Activated CD4-positive, alpha-beta T cell treated with anti-CD3 and anti-CD28 coated beads for 24 hours (primary cell): ENCODE measurements at regions not wholly inside any gene's neighbourhood (a gene's known extent, or its start where the extent isn't known, plus 50 kb on each side); places are given as distances from the start of the nearest gene placed in this dataset.
"Not testable (repeated sequence)": the region's sequence is repeated elsewhere in the genome, so short reads cannot be mapped to it uniquely, and the experiment has no call there.

Experiments
- DNase-seq, 2 donors: peaks; one replicate each; pipeline ENCODE4 v3.0.0-alpha.2; 2020; ENCODE audit warnings: low read depth in 2 of 2

DNA sequence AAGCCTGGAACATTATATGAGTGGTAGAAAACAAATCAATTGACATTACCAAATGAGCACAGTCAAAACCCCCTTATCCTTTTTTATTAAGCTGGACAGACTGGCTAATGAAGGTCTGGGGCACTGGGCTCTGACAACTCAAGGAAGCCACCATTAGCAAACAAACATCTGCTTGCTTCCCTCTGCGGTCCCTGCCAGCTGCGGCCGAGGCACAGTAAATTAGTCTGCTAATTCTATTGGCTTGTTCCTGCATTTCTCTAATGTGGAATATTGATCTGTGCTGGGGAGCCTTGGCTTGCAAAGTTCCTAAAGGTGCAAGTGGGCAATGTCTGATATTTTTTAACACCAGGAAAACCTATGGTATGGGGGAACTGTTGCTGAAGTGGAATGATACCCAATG is 300.3 kb downstream of the MTX2 start:
- DNase-seq, result no peak

DNA sequence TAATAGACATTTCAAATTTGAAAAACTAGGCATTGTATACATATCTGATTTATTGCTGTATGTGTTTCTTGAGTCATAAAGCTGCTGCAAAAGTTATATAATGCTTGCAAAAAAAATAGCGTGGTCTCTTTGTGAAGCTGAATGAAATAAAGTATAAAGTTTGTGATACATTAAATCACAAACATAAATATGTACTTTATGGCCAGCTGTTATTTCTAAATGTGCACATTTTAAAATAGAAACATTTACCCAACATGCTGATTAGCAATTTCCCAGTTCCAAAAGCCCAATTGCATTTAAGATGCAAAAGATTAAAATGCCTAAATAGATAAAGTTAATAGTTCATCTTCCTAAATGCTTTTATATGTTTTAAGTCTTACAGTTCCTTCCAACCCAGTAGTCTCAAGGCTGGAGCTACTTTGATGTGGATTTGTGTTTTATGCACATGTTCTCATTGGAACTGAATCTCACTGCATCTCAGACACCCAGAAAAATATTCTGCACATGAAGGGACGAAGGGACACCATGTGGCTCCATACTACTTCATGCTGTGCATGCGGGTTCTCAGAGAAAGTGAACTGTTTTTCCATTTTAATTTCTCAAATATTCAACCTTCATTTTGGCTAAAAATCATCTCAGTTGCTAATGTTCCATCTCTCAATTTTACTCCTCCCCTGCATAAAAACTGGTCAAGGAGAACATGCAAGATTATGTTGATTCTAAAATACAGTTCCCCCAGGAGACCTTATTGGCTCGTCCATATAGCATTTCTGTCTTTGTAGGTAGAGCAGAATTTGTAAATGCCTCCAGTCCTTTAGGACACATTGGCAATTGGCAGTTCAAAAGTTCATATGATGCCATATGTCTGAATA is 304.6 kb downstream of the MTX2 start:
- DNase-seq, result no peak

DNA sequence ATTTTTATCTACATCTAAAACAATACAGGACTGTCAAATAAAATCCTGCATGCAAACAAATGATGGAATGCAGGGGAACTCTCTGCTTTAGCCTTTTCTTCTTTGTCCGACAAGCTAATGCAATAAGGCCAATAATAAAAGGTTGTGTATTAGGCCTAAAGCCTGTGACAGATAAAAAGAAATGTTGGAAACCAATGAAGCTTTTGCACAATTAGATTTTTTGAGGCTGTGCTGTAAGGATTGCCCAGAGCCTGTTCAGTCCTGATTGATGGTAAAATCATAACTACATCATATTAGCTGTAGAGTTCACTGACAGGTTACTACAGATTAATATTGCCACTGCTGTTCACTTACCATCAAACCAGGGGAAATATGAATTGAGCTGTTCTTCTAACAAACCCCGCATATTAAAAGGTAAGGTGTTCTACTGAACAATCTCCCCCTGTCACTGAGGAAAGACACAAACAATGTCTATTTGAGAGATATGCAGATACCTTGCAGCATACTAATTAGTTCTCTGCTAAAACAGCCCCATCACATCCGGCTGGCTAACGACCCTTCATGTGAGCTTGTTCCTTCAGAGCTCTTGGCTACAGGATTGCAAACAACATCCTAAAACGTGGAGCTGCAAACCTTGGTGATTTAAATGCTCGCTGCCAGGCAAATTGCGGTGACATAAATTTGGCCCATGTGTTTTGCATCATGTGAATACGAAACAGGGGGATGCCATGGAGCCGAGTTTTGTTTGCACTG is 305.4 kb downstream of the MTX2 start:
- no peak for DNase-seq

DNA sequence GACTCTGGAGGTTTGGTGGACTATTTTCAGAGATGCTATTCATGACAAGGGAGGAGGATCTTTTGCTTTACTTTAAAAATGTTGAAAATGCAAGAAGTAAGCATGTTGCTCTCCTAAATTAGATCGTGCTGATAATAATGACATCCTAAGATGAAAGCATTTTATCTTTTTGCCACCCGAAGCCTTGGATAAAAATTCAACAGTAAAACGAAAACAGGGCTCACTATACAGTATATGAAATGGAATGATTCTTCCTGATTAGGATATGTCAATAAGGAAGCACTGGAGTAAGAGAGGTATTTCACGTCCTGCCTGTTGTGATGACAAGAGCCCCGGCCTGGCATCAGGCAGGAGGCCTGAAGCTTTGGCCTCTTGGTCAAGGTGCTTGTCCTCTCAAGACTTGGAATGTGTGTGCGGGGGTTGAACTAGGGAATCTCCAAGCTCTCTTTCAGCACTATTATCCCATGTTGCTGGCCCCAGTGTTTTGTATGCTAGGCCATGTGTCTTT is 306.0 kb downstream of the MTX2 start:
- DNase-seq, result no peak

DNA sequence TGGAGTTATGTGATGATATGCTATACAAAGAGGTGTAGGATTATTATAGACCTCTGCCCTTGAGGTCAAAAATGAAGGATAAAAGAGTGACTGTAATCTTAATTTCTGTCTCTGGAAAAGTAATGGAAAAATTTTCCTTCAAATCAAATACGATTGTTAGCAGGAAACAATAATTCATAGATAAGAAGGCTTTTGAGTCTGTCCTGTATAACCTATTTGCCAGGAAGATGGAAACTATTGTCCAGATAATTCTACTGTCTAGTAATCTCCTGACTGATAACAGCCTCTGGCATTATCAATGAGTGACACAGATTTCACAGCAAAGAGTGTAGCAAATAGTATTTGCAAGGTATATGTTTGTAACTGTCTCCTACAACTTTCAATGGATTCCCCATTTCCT is 307.8 kb downstream of the MTX2 start:
- no peak for DNase-seq

DNA sequence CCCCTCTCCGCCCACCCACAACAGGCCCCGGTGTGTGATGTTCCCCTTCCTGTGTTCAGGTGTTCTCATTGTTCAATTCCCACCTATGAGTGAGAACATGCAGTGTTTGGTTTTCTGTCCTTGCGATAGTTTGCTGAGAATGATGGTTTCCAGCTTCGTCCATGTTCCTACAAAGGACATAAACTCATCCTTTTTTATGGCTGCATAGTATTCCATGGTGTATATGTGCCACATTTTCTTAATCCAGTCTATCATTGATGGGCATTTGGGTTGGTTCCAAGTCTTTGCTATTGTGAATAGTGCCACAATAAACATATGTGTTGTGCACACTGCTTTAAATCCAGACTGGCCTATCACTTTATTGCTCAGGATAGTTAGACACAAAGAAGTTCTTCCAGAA is 309.1 kb downstream of the MTX2 start:
- not testable (repeated sequence) for DNase-seq

DNA sequence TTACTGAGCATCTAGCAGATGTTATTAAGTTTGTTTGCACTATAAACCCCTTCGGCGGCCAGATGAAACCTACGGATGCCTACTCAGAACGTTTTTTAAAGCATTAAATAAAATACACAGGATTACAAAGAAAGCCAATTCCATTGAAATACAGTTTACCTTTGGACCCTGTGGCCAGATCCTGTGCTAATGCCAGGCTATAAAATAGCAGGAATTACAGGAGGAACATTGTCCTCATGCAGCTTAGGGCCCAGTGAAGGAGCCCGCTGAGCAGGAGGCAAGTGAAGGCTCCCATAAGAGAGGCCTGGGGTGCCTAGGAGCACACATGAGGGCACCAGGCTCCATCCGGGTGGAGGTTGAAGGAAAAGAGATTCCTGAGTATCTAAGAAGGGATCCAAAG is 310.4 kb downstream of the MTX2 start:
- no peak for DNase-seq

DNA sequence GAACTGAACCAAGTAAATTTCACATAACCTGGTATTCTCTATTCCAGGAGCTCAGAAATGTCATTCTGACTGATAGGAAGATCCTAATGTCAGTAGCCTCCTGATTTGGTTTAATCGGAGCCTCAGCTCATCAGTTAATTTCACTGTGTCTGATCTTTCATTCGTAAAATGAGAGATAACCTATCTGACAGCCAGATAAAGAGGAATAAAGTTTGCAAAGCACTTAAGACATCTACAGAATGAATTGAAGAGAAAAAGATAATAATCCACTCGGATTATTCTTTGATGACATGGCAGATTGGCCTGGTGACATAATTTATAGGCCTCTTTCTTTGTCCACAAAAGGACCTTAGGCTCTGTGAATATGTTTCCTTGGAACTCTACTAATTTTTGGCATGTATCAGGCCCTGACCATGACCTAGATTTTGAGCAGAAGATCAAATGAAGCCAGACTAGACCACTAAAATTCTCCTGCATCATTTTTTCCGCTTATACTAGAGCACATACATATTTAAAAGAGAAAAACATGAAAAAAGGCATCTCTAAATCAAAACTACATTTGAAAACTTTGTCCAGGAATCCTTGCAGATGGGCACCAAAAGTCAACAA is 312.4 kb downstream of the MTX2 start:
- DNase-seq, result no peak

DNA sequence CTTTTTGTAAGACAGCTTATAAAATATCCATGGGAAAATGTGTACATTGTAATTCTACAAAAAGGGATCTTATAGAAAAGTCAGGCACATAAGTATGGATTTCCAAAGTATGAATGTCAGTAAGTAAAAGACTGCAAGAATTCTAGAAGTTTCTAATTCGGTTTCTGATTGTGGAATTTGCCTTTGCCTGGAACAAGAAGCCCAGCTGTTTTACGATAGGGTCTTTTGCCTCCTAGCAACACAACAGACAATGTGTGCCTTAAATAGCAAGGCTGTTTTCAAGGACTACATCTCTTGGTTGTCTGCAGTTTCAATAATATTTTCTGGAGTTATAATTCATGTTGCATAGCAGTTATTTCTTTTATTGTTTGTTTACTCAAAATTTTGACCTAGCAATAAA is 312.9 kb downstream of the MTX2 start:
- no peak for DNase-seq

DNA sequence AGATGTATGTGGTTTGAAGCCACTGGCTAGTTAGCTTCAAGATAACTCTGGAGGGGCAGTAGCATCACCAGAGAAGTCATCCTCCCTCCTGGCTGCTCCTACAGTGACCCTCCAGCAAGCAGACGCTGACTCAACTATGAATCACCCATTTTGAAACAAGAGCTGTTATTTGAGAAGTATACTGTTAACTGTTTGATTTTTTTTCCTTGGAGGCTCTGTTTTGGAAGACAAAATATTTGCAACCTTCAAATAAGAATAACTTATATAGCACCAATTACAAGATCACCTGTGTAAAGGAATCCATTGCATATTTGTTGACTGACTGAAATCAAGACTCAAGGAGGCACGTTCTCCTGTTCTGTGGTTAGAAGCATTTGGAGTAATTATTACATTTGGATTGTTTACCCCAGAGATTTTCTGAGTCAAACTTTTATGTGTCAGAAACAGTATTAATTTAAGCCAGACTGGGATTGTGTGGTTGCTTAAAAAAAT is 313.8 kb downstream of the MTX2 start:
- DNase-seq, result no peak

DNA sequence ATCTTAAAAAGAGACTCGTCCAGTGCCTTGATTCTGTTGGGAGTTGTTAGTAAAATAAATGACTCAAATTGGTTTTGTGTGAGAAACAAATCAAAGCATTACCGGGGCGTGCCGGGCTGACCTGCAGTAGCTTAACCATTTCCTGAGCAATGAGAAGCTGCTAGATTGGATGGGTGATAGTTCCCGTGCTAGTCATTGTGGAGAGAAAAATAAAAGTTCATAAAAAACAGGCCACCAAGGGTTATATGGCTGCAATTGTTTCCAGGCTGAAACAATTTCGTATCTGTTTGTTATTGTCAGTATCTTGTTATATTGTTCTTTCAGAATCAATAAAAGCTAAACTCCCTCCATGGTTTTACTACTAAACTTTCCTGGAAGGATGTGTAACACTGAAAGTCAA is 314.4 kb downstream of the MTX2 start:
- DNase-seq, result no peak

DNA sequence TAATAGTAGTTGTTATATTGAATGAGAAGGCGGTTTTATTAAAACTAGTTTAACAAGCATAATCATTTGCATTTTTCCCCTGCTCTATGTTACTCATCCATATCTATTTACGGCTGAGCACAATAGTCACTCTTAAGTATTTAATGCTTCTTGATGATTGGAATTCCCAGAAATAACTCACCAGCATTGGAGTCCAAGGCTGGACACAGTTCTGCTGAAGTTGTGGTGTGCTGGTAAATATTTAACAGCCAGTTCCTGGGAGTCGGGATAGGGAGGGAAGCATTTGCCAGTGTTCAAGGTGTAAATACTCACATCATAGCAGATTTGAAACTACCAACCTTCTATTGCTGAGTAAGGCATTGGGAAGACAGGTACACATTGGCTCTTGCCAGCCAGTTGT is 315.1 kb downstream of the MTX2 start:
- DNase-seq, result no peak

DNA sequence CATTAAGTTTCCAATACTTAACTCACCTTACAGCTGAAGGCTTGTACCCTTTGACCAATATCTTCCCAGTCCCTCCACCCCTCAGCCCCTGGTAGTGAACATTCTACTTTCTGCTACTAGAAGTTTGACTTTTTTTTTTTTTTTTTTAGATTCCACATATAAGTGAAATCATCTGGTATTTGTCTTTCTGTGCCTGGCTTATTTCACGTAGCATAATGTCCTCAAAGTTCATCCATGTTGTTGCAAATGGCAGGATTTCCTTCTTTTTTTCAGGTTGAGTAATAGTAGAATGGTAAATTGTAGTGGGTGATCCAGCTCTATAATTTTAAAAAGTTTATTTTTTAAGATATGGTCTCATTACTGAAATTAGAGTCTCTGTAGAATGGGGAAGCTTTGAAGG is 316.0 kb downstream of the MTX2 start:
- DNase-seq, result no peak

DNA sequence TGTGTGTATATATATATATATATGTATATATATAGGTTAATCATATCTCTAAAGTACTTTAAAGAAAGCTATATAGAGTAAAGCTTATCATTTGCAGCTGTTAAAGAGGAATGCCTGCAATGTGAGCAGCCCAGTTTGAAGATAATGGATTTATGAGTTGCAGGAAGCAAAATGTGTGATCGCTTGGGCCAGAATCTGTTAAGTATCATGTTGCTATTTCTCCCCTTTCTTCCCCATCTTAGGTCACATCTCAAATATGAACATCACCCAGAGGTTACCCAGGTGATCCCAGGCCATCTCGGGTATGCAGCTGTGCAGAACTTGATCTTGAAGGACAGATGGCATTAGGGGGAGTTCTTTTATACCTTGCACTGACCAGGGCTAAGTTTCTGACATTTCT is 316.5 kb downstream of the MTX2 start:
- DNase-seq, result no peak

DNA sequence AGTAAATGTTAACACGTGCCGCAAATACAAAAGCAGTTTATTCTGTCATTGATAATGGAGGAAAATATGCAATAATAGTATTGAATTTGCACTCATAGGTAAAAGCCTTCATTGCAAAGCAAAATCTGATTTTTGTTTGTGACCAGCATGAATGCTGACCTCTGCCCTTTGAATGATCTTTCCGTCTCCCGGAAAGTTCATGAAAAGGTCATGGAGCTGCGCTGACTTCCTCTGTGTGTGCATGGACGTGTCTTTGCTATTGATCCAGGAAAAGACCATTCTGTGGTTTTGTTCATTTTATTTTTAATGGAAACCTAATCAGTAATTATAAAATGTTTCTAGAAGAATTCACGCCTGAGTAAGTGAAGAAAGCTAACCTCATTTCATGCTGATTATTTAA is 320.0 kb downstream of the MTX2 start:
- DNase-seq, result no peak

DNA sequence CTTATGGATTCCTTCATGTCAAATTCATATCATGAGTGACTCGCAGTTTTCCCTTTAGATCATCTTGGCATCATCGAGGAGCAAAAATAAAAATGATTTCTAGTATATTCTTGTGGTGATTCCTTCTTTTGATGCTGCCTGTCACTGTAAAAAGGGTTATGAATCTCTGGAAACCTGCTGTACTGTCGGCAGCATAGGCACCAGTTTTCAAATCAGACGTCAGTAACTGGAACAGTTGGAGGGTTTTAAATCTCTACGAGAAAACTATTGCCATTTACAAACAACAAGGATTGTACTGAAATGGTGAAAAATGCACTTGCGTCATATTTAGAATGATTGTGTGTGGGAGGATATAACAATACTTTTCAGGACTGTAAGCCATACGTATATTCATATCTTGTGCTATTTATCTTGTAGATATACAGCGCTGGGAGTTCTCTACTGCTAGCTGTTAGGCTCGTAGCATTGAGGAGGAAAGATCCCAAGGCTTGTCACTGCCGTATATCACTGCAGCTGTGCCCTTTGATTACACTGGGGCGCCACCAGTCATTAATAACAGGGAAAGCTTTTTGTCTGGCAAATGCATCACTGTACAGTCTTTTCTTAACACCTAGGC is 320.7 kb downstream of the MTX2 start:
- DNase-seq, result no peak

DNA sequence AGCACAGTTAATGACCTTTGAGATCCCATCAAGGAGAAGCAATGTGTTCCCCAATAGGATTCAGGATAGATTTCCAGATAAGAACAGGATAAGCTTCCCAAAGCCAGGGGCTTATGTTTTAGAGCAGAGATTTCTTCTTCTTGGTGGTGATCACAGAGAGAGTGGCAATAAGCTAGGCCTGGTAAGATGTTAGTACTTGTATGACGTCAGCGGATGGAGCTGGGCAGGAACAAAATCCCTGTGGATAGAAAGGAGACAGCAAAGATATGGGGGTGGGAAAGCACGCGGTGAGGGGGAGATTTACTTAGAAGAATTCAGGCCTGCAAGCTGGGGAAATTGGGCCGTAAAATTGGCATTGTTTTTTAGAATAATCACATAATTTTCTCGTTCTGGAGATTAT is 323.0 kb downstream of the MTX2 start:
- no peak for DNase-seq

DNA sequence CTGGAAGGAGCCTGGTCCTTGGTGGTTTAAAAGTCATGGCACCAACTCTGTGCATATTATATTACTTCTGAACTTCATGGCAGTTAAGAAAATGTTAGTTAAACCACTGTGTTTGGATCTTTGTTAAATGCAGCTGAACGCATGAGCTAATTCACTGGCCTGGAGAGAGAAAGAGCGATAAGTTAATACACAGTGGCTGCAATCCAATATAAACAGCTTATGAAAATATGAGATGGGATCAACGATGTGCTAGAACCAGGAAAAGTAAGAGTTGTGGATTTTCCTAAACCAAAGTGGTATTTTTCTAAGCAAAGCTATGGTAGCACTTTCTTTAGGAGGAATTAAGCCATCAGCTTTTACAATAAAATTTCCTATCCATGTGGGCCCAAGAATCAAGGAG is 326.7 kb downstream of the MTX2 start:
- DNase-seq, result no peak

DNA sequence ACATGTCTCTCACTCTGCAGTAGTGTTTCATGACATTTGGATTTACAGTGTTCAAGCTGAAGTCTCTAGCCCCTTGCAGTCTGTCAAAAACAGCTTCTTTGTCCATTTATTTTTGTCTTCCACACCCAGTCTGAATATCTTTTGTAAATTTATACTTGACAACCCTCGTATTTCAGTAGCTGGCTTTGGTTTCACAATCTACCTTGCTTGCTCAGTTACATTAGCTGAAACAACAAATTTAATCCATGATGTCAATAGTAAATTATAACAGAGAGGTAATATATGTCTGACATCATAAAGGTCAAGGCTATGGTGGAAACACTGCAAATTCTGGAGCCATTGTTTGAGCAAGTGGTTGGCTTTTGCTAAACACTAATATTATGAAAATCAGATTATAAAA is 328.7 kb downstream of the MTX2 start:
- DNase-seq, result no peak

DNA sequence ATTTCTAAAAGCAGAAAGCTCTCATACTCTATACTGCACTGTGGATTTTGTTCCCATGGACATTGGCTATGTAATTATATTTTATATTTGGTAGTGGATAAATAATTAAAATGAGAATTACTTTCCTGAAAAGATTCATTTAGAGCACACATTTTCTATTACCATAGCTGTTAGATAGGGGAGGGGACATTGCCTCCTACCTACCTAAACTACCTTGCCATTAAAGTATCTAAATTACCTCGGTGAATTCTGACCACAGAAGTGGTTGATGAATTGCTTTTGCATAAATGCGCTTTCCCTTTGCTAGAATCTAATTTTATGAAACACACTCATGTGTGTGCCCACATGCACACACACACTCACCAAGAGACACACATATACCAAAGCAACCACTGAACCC is 329.1 kb downstream of the MTX2 start:
- no peak for DNase-seq

DNA sequence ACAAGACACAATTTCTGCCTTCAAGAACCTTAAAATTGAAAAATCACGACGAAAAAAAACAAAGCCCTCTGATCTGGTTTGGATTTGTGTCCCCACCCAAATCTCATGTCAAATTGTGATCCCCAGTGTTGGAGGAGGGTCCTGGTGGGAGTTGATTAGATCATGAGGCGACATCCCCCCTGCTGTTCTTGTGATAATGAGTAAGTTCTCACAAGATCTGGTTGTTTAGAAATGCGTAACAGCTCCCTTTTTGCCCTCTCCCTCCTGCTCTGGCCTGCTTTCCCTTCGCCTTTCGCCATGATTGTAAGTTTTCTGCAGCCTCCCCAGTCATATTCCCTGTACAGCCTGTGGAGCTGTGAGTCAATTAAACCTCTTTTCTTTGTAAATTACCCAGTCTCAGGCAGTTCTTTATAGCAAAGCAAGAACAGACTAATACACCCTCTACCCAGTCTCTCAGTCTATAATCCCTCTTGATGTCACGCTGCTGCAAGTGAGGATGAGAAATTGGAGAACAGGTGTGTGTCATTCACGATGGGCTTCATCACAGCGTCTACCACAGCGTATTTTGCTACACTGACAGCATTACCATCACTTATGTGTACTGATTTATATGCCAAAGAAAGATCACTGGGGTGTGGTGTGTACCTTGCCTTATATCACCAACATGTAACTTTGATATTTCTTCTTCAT is 330.7 kb downstream of the MTX2 start:
- DNase-seq, result no peak

DNA sequence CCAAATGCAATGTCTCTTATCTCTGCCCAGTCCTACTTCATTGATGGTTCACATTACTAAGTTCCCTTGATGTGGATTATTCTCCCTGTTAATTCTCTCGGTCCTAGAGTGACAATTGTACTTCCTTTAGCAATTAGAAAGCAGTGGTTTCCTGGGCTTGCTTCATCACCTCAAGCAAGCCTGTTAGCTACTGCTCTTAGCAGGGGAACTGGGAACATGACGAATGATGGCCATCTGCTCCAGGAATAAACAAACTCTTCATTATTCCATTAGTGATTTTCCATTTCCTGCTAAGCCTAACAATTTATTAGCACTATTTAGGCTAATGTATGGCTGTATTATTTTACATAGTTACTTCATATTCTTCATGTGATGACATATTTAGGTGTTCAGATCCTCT is 331.8 kb downstream of the MTX2 start:
- no peak for DNase-seq
